ENCODE measurements at regions not wholly inside any gene's neighbourhood (a gene's known extent, or its start where the extent isn't known, plus 50 kb on each side); places are given as distances from the start of the nearest gene placed in this dataset.

- TF ChIP-seq STAT6 (CRISPR knock-in tag; IDR thresholded peaks at IDR 0.05) (no peak), AFF4 (CRISPR knock-in tag; IDR thresholded peaks at IDR 0.05) (no peak), ZNF3 (CRISPR knock-in tag; IDR thresholded peaks at IDR 0.05) (no peak), HOMEZ (CRISPR knock-in tag; IDR thresholded peaks at IDR 0.05) (no peak), ZNF165 (CRISPR knock-in tag; IDR thresholded peaks at IDR 0.05; ENCODE audit: borderline replicate concordance) (no peak)
Measured at GRCh38 chr5:68534131-68534940, 318.8 kb downstream of the PIK3R1 start (continued).

Measured in K562 (cell line).